Panc1 (cell line): ENCODE measurements at regions not wholly inside any gene's neighbourhood (a gene's known extent, or its start where the extent isn't known, plus 50 kb on each side); places are given as distances from the start of the nearest gene placed in this dataset.

ENCODE experiments used
- ATAC-seq: fragments of 200-7000 bp; cut with Tn5 transposase; 2 replicates; pipeline ENCODE4 v1.9.1; 2020; ENCODE audit warnings: mild to moderate bottlenecking, moderate library complexity
- BruUV-seq: library from RNA; stranded (reverse); fragments of 400-500 nt; replicated peaks from 2 replicates; lab custom pipeline; 2021; lab: Mats Ljungman, UMichigan
- CTCF ChIA-PET: fragments of 300-600 bp; sonication (Branson Sonifier 250); formaldehyde crosslinking; loops from one replicate; lab custom pipeline; 2022; ENCODE audit warnings: antibody characterized with exemption; lab: Charles Lee
- POLR2A ChIA-PET: fragments of 300-600 bp; sonication (Branson Sonifier 250); formaldehyde crosslinking; loops from one replicate; lab custom pipeline; 2022; ENCODE audit warnings: antibody characterized with exemption; lab: Charles Lee
- DNase-seq: peaks from one replicate; pipeline ENCODE4 v3.0.0-alpha.2; 2010; ENCODE audit warnings: low read depth, low spot score
- H3K27ac ChIP-seq: 2 replicates; pipeline ENCODE4 v1.5.1; 2011; ENCODE audit warnings: mild to moderate bottlenecking, low read length, inconsistent platforms
- H3K27me3 ChIP-seq: fragments of 200-500 bp; sonication (Bioruptor generic); 2 replicates; pipeline ENCODE4 v1.6.0; 2014; ENCODE audit warnings: low read length, inconsistent platforms; ENCODE audit not compliant: control insufficient read depth, insufficient read depth
- H3K36me3 ChIP-seq: fragments of 200-500 bp; sonication (Bioruptor generic); 2 replicates; pipeline ENCODE4 v1.5.1; 2014; ENCODE audit warnings: inconsistent platforms, mild to moderate bottlenecking, low read length, moderate library complexity; ENCODE audit not compliant: control insufficient read depth, insufficient read depth
- H3K4me1 ChIP-seq: 2 replicates; pipeline ENCODE4 v1.5.1; 2011; ENCODE audit warnings: inconsistent platforms, mild to moderate bottlenecking, low read length, moderate library complexity; ENCODE audit not compliant: control insufficient read depth, insufficient read depth
- H3K4me3 ChIP-seq, 2 experiments: 2 replicates each; pipeline ENCODE4 v1.5.1; 2011 to 2012; ENCODE audit warnings: low read depth in 2 of 2, low read length in 2 of 2, mild to moderate bottlenecking in 2 of 2, inconsistent platforms in 1 of 2, moderate library complexity in 1 of 2
- H3K9me3 ChIP-seq: fragments of 200-500 bp; sonication (Bioruptor generic); 2 replicates; pipeline ENCODE4 v1.5.1; 2014; ENCODE audit warnings: low read depth, mild to moderate bottlenecking, inconsistent platforms, low read length, moderate library complexity; ENCODE audit not compliant: control insufficient read depth, insufficient read depth
- POLR2AphosphoS5 ChIP-seq: IDR thresholded peaks from 2 replicates; pipeline ENCODE4 v1.6.1; 2012; ENCODE audit warnings: mild to moderate bottlenecking, low read depth, low read length, moderate library complexity
- SIN3A ChIP-seq: IDR thresholded peaks from 2 replicates; pipeline ENCODE4 v1.6.1; 2012; ENCODE audit warnings: low read depth, mild to moderate bottlenecking, low read length, moderate library complexity, borderline replicate concordance; ENCODE audit not compliant: insufficient read depth
- TCF7L2 ChIP-seq: IDR thresholded peaks from 2 replicates; pipeline ENCODE4 v1.6.1; 2011; ENCODE audit warnings: mild to moderate bottlenecking, low read depth, low read length, inconsistent platforms
- in situ Hi-C: cut with HindIII; loops from 2 replicates; pipeline ENCODE4 v1.10.0; 2016; ENCODE audit warnings: low sequenced_read_pairs, low pct_unique_long_range_greater_than_20kb
- intact Hi-C: fragments of 100-400 bp; cut with micrococcal nuclease; formaldehyde crosslinking; loops from one replicate; pipeline ENCODE4 v1.10.0; 2022; ENCODE audit not compliant: unreplicated experiment
- TF ChIP-seq, protein P1 (sequence below): fragments of 450-650 bp; IDR thresholded peaks from 2 replicates; pipeline ENCODE4 v1.5.1; 2017; ENCODE audit warnings: mild to moderate bottlenecking
- TF ChIP-seq, protein P2 (sequence below), 2 experiments: IDR thresholded peaks; 2 replicates each; pipeline ENCODE4 v1.6.1; 2011 to 2012; ENCODE audit warnings: low read depth in 2 of 2, control low read depth in 1 of 2, low read length in 1 of 2, mild to moderate bottlenecking in 1 of 2, moderate library complexity in 1 of 2; ENCODE audit not compliant: insufficient read depth in 1 of 2

DNA sequence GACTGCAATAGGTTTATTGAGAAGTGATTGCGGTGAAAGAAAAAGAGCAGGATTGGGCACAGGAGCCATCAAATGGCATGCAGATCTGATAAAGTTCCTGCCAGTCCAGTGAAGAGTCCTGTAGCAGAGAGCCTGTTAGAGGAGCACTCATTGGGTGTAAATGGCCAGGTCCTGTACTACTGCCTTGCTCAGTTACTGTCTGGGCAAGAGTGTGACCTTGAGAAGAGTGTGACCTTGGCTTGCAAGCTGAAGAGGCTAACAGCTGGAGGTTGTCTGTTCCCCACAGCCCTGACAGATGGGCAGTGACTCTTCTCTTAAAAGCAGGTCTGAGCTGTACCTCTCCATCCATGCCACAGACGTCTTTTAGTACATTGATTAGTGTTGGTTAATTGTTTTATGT, 148.6 kb upstream of the SLC38A2 start:
- intact Hi-C loops, result no loop called here
- H3K27me3 ChIP-seq, result no peaks in the 10 kb centered on the region
- ATAC-seq (no peak), DNase-seq (no peak)
- ChIA-PET POLR2A (no interaction called here), CTCF (no interaction called here)
- H3K36me3 ChIP-seq, result no peaks in the 10 kb centered on the region
- in situ Hi-C loops, result no loop called here
- no peak overlapping the region for H3K4me3 ChIP-seq
- H3K9me3 ChIP-seq, result peaks cover 7% of the 10 kb centered on the region; the same call in 1 of the 2 replicates
- no TSS peak for BruUV-seq
- H3K4me1 ChIP-seq, result peaks cover 7% of the 10 kb centered on the region
- H3K27ac ChIP-seq, result peak overlapping the region; percentile 44; the same call in 1 of the 2 replicates
- TF ChIP-seq POLR2AphosphoS5, result no peak
- TF ChIP-seq, protein P1, sequence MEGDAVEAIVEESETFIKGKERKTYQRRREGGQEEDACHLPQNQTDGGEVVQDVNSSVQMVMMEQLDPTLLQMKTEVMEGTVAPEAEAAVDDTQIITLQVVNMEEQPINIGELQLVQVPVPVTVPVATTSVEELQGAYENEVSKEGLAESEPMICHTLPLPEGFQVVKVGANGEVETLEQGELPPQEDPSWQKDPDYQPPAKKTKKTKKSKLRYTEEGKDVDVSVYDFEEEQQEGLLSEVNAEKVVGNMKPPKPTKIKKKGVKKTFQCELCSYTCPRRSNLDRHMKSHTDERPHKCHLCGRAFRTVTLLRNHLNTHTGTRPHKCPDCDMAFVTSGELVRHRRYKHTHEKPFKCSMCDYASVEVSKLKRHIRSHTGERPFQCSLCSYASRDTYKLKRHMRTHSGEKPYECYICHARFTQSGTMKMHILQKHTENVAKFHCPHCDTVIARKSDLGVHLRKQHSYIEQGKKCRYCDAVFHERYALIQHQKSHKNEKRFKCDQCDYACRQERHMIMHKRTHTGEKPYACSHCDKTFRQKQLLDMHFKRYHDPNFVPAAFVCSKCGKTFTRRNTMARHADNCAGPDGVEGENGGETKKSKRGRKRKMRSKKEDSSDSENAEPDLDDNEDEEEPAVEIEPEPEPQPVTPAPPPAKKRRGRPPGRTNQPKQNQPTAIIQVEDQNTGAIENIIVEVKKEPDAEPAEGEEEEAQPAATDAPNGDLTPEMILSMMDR, result no peak
- TF ChIP-seq, protein P2, sequence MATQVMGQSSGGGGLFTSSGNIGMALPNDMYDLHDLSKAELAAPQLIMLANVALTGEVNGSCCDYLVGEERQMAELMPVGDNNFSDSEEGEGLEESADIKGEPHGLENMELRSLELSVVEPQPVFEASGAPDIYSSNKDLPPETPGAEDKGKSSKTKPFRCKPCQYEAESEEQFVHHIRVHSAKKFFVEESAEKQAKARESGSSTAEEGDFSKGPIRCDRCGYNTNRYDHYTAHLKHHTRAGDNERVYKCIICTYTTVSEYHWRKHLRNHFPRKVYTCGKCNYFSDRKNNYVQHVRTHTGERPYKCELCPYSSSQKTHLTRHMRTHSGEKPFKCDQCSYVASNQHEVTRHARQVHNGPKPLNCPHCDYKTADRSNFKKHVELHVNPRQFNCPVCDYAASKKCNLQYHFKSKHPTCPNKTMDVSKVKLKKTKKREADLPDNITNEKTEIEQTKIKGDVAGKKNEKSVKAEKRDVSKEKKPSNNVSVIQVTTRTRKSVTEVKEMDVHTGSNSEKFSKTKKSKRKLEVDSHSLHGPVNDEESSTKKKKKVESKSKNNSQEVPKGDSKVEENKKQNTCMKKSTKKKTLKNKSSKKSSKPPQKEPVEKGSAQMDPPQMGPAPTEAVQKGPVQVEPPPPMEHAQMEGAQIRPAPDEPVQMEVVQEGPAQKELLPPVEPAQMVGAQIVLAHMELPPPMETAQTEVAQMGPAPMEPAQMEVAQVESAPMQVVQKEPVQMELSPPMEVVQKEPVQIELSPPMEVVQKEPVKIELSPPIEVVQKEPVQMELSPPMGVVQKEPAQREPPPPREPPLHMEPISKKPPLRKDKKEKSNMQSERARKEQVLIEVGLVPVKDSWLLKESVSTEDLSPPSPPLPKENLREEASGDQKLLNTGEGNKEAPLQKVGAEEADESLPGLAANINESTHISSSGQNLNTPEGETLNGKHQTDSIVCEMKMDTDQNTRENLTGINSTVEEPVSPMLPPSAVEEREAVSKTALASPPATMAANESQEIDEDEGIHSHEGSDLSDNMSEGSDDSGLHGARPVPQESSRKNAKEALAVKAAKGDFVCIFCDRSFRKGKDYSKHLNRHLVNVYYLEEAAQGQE (IDR thresholded peaks at IDR 0.05; ENCODE audit: insufficient read depth in 1 of 2, low read depth in 2 of 2, low read length in 1 of 2), result no peak
- TF ChIP-seq TCF7L2, result no peak
- no peak for TF ChIP-seq SIN3A

DNA sequence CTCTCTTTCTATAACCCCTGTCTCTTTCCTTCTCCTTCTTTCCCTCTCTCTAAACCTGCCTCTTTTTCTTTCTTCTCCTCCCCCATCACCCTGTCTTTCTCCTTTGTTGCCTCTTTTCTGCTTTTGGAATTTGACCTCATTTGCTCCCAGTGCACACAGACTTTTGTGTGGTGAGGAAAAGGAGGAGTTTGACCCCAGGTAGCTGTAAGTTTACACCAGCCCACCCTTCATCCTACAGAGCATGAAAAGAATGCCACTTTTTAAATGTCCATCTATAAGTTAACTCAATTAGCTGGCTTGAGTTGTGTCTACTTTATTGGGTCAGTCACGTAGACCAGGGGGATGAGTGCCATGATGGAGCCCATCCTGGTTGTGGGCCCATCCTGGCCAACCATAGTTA, 146.8 kb upstream of the SLC38A2 start:
- POLR2A ChIA-PET, result no interaction called here
- BruUV-seq, result no TSS peak

More for the DNA sequence above, 146.8 kb upstream of the SLC38A2 start:
- Histone ChIP-seq H3K4me3 (no peak overlapping the region), H3K27me3 (no peaks in the 10 kb centered on the region), H3K4me1 (peaks cover 6% of the 10 kb centered on the region), H3K36me3 (no peaks in the 10 kb centered on the region), H3K9me3 (peaks cover 16% of the 10 kb centered on the region; the same call in 1 of the 2 replicates), H3K27ac (peak overlapping the region; percentile 46; the same call in 1 of the 2 replicates)
- TF ChIP-seq, protein P1, result no peak
- TF ChIP-seq SIN3A (no peak), POLR2AphosphoS5 (no peak), TCF7L2 (no peak)
- TF ChIP-seq, protein P2 (IDR thresholded peaks at IDR 0.05; ENCODE audit: insufficient read depth in 1 of 2, low read depth in 2 of 2, low read length in 1 of 2), result no peak
- ATAC-seq (no peak), DNase-seq (no peak)
- intact Hi-C loops, result no loop called here
- CTCF ChIA-PET, result no interaction called here
- in situ Hi-C loops, result no loop called here
